SK-N-SH (cell line): ENCODE measurements at regions not wholly inside any gene's neighbourhood (a gene's known extent, or its start where the extent isn't known, plus 50 kb on each side); places are given as distances from the start of the nearest gene placed in this dataset.
A peak's percentile ranks its signal among the peaks of the same experiment; 100 is the strongest.

ENCODE experiments used
- CTCF ChIA-PET: fragments of 300-600, 350-600 bp; formaldehyde crosslinking; extraction: SDS; loops from one replicate; lab custom pipeline; 2021; lab: Yijun Ruan, JAX
- POLR2A ChIA-PET: fragments of 350-600 bp; sonication (Branson Sonifier 250); formaldehyde crosslinking; extraction: SDS; loops from one replicate; lab custom pipeline; 2020; ENCODE audit warnings: antibody characterized with exemption, inconsistent platforms; lab: Yijun Ruan, JAX
- DNase-seq: peaks from one replicate; pipeline ENCODE4 v3.0.0; 2012
- H2AFZ ChIP-seq: fragments of 200-600 bp; sonication (generic); 2 replicates; pipeline ENCODE4 v1.8.1; 2016; ENCODE audit warnings: antibody characterized with exemption, mild to moderate bottlenecking, low read depth
- H3F3A ChIP-seq: fragments of 200-600 bp; sonication (generic); replicated peaks from 2 replicates; pipeline ENCODE3; 2016; ENCODE audit warnings: antibody characterized with exemption, mild to moderate bottlenecking; ENCODE audit not compliant: insufficient read depth
- H3K27ac ChIP-seq, 2 experiments: fragments of 200-500 bp in 1 of 2; fragments of 200-600 bp in 1 of 2; sonication (Bioruptor generic) in 1 of 2; sonication (generic), shearing (Covaris generic) in 1 of 2; 2 replicates each; pipeline versions ENCODE4 v1.5.1 to v1.6.1; 2014 to 2016; ENCODE audit warnings: low read depth in 2 of 2, inconsistent platforms in 1 of 2, low read length in 1 of 2, mild to moderate bottlenecking in 1 of 2, mixed read lengths in 1 of 2
- H3K27me3 ChIP-seq: fragments of 200-600 bp; sonication (generic), shearing (Covaris generic); 2 replicates; pipeline ENCODE4 v1.6.1; 2016; ENCODE audit warnings: mixed run types; ENCODE audit not compliant: insufficient read depth
- H3K36me3 ChIP-seq, 2 experiments: fragments of 200-500 bp in 1 of 2; fragments of 200-600 bp in 1 of 2; sonication (Bioruptor generic) in 1 of 2; sonication (generic) in 1 of 2; replicated peaks in 1 of 2; 2 replicates each; pipeline versions ENCODE3 to v1.5.1; 2014 to 2016; ENCODE audit warnings: low read length in 1 of 2, mild to moderate bottlenecking in 1 of 2; ENCODE audit not compliant: insufficient read depth in 2 of 2, control insufficient read depth in 1 of 2
- H3K4me1 ChIP-seq, 2 experiments: fragments of 200-500 bp in 1 of 2; fragments of 200-600 bp in 1 of 2; sonication (Bioruptor generic) in 1 of 2; sonication (generic), shearing (Covaris generic) in 1 of 2; 2 replicates each; pipeline versions ENCODE4 v1.5.1 to v1.6.1; 2014 to 2016; ENCODE audit warnings: low read depth in 1 of 2, low read length in 1 of 2, mixed run types in 1 of 2; ENCODE audit not compliant: insufficient read depth in 2 of 2, control insufficient read depth in 1 of 2
- H3K4me2 ChIP-seq: fragments of 200-600 bp; sonication (generic), shearing (Covaris generic); 2 replicates; pipeline ENCODE4 v1.6.1; 2017; ENCODE audit warnings: mixed run types
- H3K4me3 ChIP-seq, 2 experiments: fragments of 200-500 bp in 1 of 2; fragments of 200-600 bp in 1 of 2; sonication (Bioruptor generic) in 1 of 2; sonication (generic), shearing (Covaris generic) in 1 of 2; 2 replicates each; pipeline versions ENCODE4 v1.5.1 to v1.8.1; 2014 to 2016; ENCODE audit warnings: low read depth in 2 of 2, inconsistent platforms in 1 of 2, low read length in 1 of 2, mild to moderate bottlenecking in 1 of 2, mixed read lengths in 1 of 2, moderate library complexity in 1 of 2
- H3K79me2 ChIP-seq: fragments of 200-600 bp; sonication (generic); 2 replicates; pipeline ENCODE4 v1.8.1; 2017; ENCODE audit warnings: mild to moderate bottlenecking; ENCODE audit not compliant: insufficient read depth
- H3K9ac ChIP-seq: fragments of 200-600 bp; sonication (generic); 2 replicates; pipeline ENCODE4 v1.6.1; 2017; ENCODE audit warnings: mixed run types
- H3K9me2 ChIP-seq: fragments of 200-600 bp; sonication (generic); 2 replicates; pipeline ENCODE4 v1.6.1; 2017; ENCODE audit warnings: mixed run types
- H3K9me3 ChIP-seq: fragments of 200-600 bp; sonication (generic); 2 replicates; pipeline ENCODE4 v1.6.1; 2017; ENCODE audit warnings: mixed run types, mild to moderate bottlenecking, moderate library complexity
- H4K20me1 ChIP-seq: fragments of 200-600 bp; sonication (generic); 2 replicates; pipeline ENCODE4 v1.6.1; 2017; ENCODE audit warnings: mild to moderate bottlenecking, mixed run types; ENCODE audit not compliant: insufficient read depth
- ELF1 ChIP-seq: IDR thresholded peaks from 2 replicates; pipeline ENCODE4 v1.4.0; 2012
- EP300 ChIP-seq, 2 experiments: IDR thresholded peaks; 2 replicates each; pipeline versions ENCODE4 v1.4.0 to v1.6.1; 2012; ENCODE audit warnings: borderline replicate concordance in 1 of 2, low read depth in 1 of 2, low read length in 1 of 2
- EZH2phosphoT487 ChIP-seq: fragments of 200-600 bp; sonication (generic); IDR thresholded peaks from 2 replicates; pipeline ENCODE4 v1.6.1; 2017; ENCODE audit warnings: low read depth, mixed run types, mild to moderate bottlenecking, antibody characterized with exemption, moderate library complexity, borderline replicate concordance
- FOSL2 ChIP-seq: IDR thresholded peaks from 2 replicates; pipeline ENCODE4 v1.4.0; 2012; ENCODE audit warnings: low read depth, mild to moderate bottlenecking, moderate library complexity, borderline replicate concordance
- FOXJ3 ChIP-seq: sonication (generic); formaldehyde crosslinking; IDR thresholded peaks from 2 replicates; pipeline ENCODE4 v1.5.1; 2020; ENCODE audit warnings: mild to moderate bottlenecking, missing genetic modification reagents
- GABPA ChIP-seq: IDR thresholded peaks from 2 replicates; pipeline ENCODE4 v1.4.0; 2012; ENCODE audit warnings: low read depth, mild to moderate bottlenecking
- GATA2 ChIP-seq: sonication (generic); formaldehyde crosslinking; IDR thresholded peaks from 2 replicates; pipeline ENCODE4 v1.5.0; 2020; ENCODE audit warnings: mild to moderate bottlenecking, missing genetic modification reagents
- MEF2A ChIP-seq: IDR thresholded peaks from 2 replicates; pipeline ENCODE4 v1.4.0; 2012; ENCODE audit warnings: low read depth, borderline replicate concordance
- MXI1 ChIP-seq: IDR thresholded peaks from 2 replicates; pipeline ENCODE4 v1.6.1; 2012; ENCODE audit warnings: mild to moderate bottlenecking, low read depth, low read length, improper control_type of control experiment
- NFIC ChIP-seq: IDR thresholded peaks from 2 replicates; pipeline ENCODE4 v1.4.0; 2012; ENCODE audit warnings: borderline replicate concordance
- NRF1 ChIP-seq: IDR thresholded peaks from 2 replicates; pipeline ENCODE4 v1.6.1; 2012; ENCODE audit warnings: low read depth, mild to moderate bottlenecking, low read length
- POLR2AphosphoS5 ChIP-seq: IDR thresholded peaks from 2 replicates; pipeline ENCODE4 v1.6.1; 2012; ENCODE audit warnings: low read depth, low read length
- RAD21 ChIP-seq: IDR thresholded peaks from 2 replicates; pipeline ENCODE4 v1.6.1; 2012; ENCODE audit warnings: mild to moderate bottlenecking, low read length
- RCOR1 ChIP-seq: fragments of 150-350 bp; IDR thresholded peaks from 2 replicates; pipeline ENCODE4 v1.6.1; 2017; ENCODE audit warnings: antibody characterized with exemption, low read length
- SIN3A ChIP-seq: IDR thresholded peaks from 2 replicates; pipeline ENCODE4 v1.6.1; 2012; ENCODE audit warnings: low read depth, mild to moderate bottlenecking, low read length, moderate library complexity, borderline replicate concordance
- TAF1 ChIP-seq: IDR thresholded peaks from 2 replicates; pipeline ENCODE4 v1.6.1; 2012; ENCODE audit warnings: low read depth, mild to moderate bottlenecking, low read length, moderate library complexity, borderline replicate concordance
- TCF12 ChIP-seq: IDR thresholded peaks from 2 replicates; pipeline ENCODE4 v1.4.0; 2012
- TEAD4 ChIP-seq: IDR thresholded peaks from 2 replicates; pipeline ENCODE4 v1.4.0; 2012; ENCODE audit warnings: mild to moderate bottlenecking, borderline replicate concordance; ENCODE audit not compliant: insufficient read depth
- WGBS: methylation state at CpG from one replicate; pipeline ENCODE4 v1.1.6; 2017; ENCODE audit warnings: low lambda C conversion rate; 5-methylcytosine and 5-hydroxymethylcytosine counted together
- TF ChIP-seq, protein P1 (sequence below): fragments of 150-350 bp; IDR thresholded peaks from 2 replicates; pipeline ENCODE4 v1.6.1; 2016; ENCODE audit warnings: mild to moderate bottlenecking, low read depth, low read length
- TF ChIP-seq, protein P2 (sequence below): IDR thresholded peaks from 2 replicates; pipeline ENCODE4 v1.4.0; 2012; ENCODE audit warnings: low read depth
- TF ChIP-seq, protein P3 (sequence below): IDR thresholded peaks from 2 replicates; pipeline ENCODE4 v1.6.1; 2012; ENCODE audit warnings: mild to moderate bottlenecking, low read depth, low read length, moderate library complexity
- TF ChIP-seq, protein P4 (sequence below): fragments of 200-600 bp; sonication (generic); IDR thresholded peaks from 2 replicates; pipeline ENCODE4 v1.6.1; 2017; ENCODE audit warnings: antibody characterized with exemption, mild to moderate bottlenecking, moderate library complexity

DNA sequence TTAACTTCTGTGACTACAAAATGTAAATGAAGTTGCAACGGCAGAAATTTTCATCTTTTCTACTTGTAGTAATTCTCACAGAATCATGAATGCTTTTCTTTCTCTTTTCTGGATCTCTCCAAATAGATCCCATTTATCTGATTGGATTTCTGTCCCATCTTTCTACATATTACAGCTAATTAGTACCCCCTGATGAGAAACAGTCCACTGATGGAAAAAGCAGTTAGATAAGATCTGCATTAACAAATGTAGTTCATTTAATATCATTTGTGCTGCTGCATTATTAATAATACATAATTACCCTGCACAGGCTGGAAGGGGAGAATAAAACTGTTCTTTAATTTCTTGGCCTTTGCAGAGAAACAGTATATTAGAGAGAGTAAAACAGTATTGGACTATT lies 289.3 kb downstream of the TTLL7 start:
- WGBS, result 7% methylated on average over 1 of the region's 1 CpG
- Histone ChIP-seq H3K36me3 (no peaks in the 10 kb centered on the region), H3K9ac (no peak overlapping the region), H3K27me3 (no peaks in the 10 kb centered on the region), H3K27ac (peak overlapping the region in 1 of 2 experiments; percentile 88; a peak in 2 of 4 replicates), H3F3A (no peaks in the 10 kb centered on the region), H3K4me3 (no peak overlapping the region), H3K9me2 (no peaks in the 10 kb centered on the region), H3K4me1 (peaks cover 0 to 13% of the 10 kb centered on the region in 2 experiments; a peak in 2 of 4 replicates), H3K79me2 (no peaks in the 10 kb centered on the region), H4K20me1 (no peaks in the 10 kb centered on the region), H3K4me2 (no peak overlapping the region), H3K9me3 (no peaks in the 10 kb centered on the region), H2AFZ (no peak overlapping the region)
- POLR2A ChIA-PET, result no interaction called here
- TF ChIP-seq EP300 (IDR thresholded peaks at IDR 0.05; ENCODE audit: borderline replicate concordance in 1 of 2, low read depth in 1 of 2, low read length in 1 of 2) (peak in 1 of 2 experiments; percentile 98; a peak in 2 of 4 replicates), FOSL2 (no peak), RAD21 (peak; percentile 27; the same call in 1 of the 2 replicates), GABPA (no peak), ELF1 (no peak), EZH2phosphoT487 (no peak), SIN3A (no peak), TAF1 (no peak), RCOR1 (peak; percentile 79; the same call in 1 of the 2 replicates), MXI1 (no peak; the same call in 1 of the 2 replicates), POLR2AphosphoS5 (peak; percentile 17; the same call in 1 of the 2 replicates), NRF1 (no peak), TCF12 (peak; percentile 33; the same call in 1 of the 2 replicates), NFIC (no peak; the same call in 1 of the 2 replicates), TEAD4 (0 out of 2 replicates have a peak, but pooled peaks have one; percentile 39), FOXJ3 (CRISPR knock-in tag) (peak; percentile 66; the same call in 1 of the 2 replicates), GATA2 (CRISPR knock-in tag) (peak; percentile 86), MEF2A (no peak)
- TF ChIP-seq, protein P1, sequence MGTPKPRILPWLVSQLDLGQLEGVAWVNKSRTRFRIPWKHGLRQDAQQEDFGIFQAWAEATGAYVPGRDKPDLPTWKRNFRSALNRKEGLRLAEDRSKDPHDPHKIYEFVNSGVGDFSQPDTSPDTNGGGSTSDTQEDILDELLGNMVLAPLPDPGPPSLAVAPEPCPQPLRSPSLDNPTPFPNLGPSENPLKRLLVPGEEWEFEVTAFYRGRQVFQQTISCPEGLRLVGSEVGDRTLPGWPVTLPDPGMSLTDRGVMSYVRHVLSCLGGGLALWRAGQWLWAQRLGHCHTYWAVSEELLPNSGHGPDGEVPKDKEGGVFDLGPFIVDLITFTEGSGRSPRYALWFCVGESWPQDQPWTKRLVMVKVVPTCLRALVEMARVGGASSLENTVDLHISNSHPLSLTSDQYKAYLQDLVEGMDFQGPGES, result no peak
- TF ChIP-seq, protein P2, sequence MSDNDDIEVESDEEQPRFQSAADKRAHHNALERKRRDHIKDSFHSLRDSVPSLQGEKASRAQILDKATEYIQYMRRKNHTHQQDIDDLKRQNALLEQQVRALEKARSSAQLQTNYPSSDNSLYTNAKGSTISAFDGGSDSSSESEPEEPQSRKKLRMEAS, result no peak
- TF ChIP-seq, protein P3, sequence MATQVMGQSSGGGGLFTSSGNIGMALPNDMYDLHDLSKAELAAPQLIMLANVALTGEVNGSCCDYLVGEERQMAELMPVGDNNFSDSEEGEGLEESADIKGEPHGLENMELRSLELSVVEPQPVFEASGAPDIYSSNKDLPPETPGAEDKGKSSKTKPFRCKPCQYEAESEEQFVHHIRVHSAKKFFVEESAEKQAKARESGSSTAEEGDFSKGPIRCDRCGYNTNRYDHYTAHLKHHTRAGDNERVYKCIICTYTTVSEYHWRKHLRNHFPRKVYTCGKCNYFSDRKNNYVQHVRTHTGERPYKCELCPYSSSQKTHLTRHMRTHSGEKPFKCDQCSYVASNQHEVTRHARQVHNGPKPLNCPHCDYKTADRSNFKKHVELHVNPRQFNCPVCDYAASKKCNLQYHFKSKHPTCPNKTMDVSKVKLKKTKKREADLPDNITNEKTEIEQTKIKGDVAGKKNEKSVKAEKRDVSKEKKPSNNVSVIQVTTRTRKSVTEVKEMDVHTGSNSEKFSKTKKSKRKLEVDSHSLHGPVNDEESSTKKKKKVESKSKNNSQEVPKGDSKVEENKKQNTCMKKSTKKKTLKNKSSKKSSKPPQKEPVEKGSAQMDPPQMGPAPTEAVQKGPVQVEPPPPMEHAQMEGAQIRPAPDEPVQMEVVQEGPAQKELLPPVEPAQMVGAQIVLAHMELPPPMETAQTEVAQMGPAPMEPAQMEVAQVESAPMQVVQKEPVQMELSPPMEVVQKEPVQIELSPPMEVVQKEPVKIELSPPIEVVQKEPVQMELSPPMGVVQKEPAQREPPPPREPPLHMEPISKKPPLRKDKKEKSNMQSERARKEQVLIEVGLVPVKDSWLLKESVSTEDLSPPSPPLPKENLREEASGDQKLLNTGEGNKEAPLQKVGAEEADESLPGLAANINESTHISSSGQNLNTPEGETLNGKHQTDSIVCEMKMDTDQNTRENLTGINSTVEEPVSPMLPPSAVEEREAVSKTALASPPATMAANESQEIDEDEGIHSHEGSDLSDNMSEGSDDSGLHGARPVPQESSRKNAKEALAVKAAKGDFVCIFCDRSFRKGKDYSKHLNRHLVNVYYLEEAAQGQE, result no peak
- TF ChIP-seq, protein P4, sequence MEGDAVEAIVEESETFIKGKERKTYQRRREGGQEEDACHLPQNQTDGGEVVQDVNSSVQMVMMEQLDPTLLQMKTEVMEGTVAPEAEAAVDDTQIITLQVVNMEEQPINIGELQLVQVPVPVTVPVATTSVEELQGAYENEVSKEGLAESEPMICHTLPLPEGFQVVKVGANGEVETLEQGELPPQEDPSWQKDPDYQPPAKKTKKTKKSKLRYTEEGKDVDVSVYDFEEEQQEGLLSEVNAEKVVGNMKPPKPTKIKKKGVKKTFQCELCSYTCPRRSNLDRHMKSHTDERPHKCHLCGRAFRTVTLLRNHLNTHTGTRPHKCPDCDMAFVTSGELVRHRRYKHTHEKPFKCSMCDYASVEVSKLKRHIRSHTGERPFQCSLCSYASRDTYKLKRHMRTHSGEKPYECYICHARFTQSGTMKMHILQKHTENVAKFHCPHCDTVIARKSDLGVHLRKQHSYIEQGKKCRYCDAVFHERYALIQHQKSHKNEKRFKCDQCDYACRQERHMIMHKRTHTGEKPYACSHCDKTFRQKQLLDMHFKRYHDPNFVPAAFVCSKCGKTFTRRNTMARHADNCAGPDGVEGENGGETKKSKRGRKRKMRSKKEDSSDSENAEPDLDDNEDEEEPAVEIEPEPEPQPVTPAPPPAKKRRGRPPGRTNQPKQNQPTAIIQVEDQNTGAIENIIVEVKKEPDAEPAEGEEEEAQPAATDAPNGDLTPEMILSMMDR, result no peak
- CTCF ChIA-PET, result interaction anchor here (1.0 to 1.8 kb wide), 2 partner anchors 12 to 60 kb away, joined by 3 to 4 read pairs; no protein-coding TSS in a partner anchor
- no peak for DNase-seq
